NB4 (cell line): ENCODE measurements at regions not wholly inside any gene's neighbourhood (a gene's known extent, or its start where the extent isn't known, plus 50 kb on each side); places are given as distances from the start of the nearest gene placed in this dataset.

ENCODE experiments used
- DNase-seq: peaks from one replicate; pipeline ENCODE4 v3.0.0; 2010; ENCODE audit warnings: low read depth
- H3K4me3 ChIP-seq: one replicate; pipeline ENCODE4 v1.5.1; 2011; ENCODE audit warnings: mild to moderate bottlenecking, low read depth, low read length, moderate library complexity
- CTCF ChIP-seq: IDR thresholded peaks from one replicate; pipeline ENCODE4 v1.5.1; 2012; ENCODE audit warnings: low read depth, low read length
- MAX ChIP-seq: IDR thresholded peaks from 2 replicates; pipeline ENCODE4 v1.6.1; 2011; ENCODE audit warnings: low read depth, low read length
- MYC ChIP-seq: IDR thresholded peaks from 2 replicates; pipeline ENCODE4 v1.6.1; 2011; ENCODE audit warnings: low read depth, low read length
- POLR2A ChIP-seq: IDR thresholded peaks from 2 replicates; pipeline ENCODE4 v1.6.1; 2011; ENCODE audit warnings: mild to moderate bottlenecking; ENCODE audit not compliant: insufficient read length; ENCODE audit errors: extremely low read depth

- H3K4me3 ChIP-seq, result no peak overlapping the region
- no peak for DNase-seq
Observed at GRCh38 chr16:85173981-85174751, 61.9 kb upstream of the CIBAR2 start.

GRCh38 chr16:85174871-85175723, 62.8 kb upstream of the CIBAR2 start:
- no peak for TF ChIP-seq MYC
- no peak for TF ChIP-seq POLR2A
- no peak for TF ChIP-seq MAX
- no peak for TF ChIP-seq CTCF
- no peak overlapping the region for H3K4me3 ChIP-seq
- DNase-seq, result no peak

More at GRCh38 chr16:85173981-85174751, 61.9 kb upstream of the CIBAR2 start:
- no peak for TF ChIP-seq MYC
- no peak for TF ChIP-seq POLR2A
- TF ChIP-seq MAX, result no peak
- TF ChIP-seq CTCF, result no peak

GRCh38 chr16:85175724-85176233, 63.5 kb upstream of the CIBAR2 start:
- no peak for TF ChIP-seq CTCF
- TF ChIP-seq POLR2A, result no peak
- no peak for TF ChIP-seq MAX
- no peak for TF ChIP-seq MYC
- no peak overlapping the region for H3K4me3 ChIP-seq
- no peak for DNase-seq

GRCh38 chr16:85176541-85177447, 64.5 kb upstream of the CIBAR2 start:
- no peak for TF ChIP-seq CTCF
- peak; percentile 62 for TF ChIP-seq MAX
- no peak overlapping the region for H3K4me3 ChIP-seq
- peak; percentile 28 for DNase-seq

- no peak overlapping the region for H3K4me3 ChIP-seq
- DNase-seq, result no peak
- TF ChIP-seq CTCF, result no peak
- no peak for TF ChIP-seq MYC
- TF ChIP-seq MAX, result no peak
- TF ChIP-seq POLR2A, result no peak
Observed at GRCh38 chr16:85177448-85177846, 65.2 kb upstream of the CIBAR2 start.
